ENCODE measurements at regions not wholly inside any gene's neighbourhood (a gene's known extent, or its start where the extent isn't known, plus 50 kb on each side); places are given as distances from the start of the nearest gene placed in this dataset.

DNA sequence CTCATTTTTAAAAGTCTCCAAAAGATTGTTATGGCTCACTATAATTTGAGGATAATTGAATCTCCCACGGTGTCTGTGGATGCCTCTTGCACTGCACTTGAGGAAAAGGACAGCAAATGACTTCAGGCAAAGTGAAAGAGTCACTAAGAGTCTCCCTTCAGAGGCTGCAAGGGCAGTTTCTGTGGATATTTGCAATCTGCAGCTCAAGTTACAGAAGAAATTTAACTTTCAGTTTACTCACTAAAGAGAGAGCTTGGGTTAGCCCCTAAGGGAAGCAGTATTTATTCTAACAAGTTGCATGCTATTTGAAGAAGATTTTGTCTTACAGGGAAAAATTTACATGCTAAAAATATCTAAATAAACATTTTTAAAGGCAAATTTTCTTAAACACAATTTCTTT lies 912.0 kb upstream of the TENM3 start:
- H3K27me3 ChIP-seq (ENCODE audit: control insufficient read depth in 3 of 3, insufficient read depth in 3 of 3, low read length in 2 of 3) = no peaks in the 10 kb centered on the region
- peak in 2 of 3 donors; percentile 19 to 58 for DNase-seq

DNA sequence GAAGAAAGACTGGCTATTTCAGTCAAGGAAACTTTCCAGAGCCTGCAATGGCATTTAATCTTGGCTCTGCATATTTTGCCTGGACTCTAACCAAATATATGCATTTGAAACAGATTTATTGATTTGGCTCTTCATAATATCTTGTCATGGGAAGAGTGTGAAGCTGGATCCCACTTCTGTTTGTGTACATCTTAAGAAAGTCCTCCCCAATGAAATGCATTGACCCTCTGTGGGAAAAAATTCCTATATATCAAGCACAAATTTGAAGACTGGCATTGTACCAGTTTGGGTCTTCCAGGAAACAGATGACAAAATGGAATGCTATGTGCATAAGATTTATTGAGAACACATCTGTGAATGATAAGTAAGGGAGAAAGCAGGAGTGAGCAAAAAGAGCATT lies 897.3 kb upstream of the TENM3 start:
- TF ChIP-seq, protein P1, sequence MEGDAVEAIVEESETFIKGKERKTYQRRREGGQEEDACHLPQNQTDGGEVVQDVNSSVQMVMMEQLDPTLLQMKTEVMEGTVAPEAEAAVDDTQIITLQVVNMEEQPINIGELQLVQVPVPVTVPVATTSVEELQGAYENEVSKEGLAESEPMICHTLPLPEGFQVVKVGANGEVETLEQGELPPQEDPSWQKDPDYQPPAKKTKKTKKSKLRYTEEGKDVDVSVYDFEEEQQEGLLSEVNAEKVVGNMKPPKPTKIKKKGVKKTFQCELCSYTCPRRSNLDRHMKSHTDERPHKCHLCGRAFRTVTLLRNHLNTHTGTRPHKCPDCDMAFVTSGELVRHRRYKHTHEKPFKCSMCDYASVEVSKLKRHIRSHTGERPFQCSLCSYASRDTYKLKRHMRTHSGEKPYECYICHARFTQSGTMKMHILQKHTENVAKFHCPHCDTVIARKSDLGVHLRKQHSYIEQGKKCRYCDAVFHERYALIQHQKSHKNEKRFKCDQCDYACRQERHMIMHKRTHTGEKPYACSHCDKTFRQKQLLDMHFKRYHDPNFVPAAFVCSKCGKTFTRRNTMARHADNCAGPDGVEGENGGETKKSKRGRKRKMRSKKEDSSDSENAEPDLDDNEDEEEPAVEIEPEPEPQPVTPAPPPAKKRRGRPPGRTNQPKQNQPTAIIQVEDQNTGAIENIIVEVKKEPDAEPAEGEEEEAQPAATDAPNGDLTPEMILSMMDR (IDR thresholded peaks at IDR 0.05; ENCODE audit: control extremely low read depth, extremely low read depth) = no peak
- Histone ChIP-seq H3K4me1 (ENCODE audit: control insufficient read depth in 5 of 5, insufficient read depth in 5 of 5, low read length in 5 of 5) (no peaks in the 10 kb centered on the region), H3K4me3 (no peak overlapping the region), H3K27me3 (ENCODE audit: control insufficient read depth in 3 of 3, insufficient read depth in 3 of 3, low read length in 2 of 3) (no peaks in the 10 kb centered on the region), H3K27ac (ENCODE audit: low read depth in 1 of 2, low read length in 1 of 2) (no peak overlapping the region), H3K9ac (ENCODE audit: insufficient read depth in 1 of 2, low read length in 2 of 2) (no peak overlapping the region), H3K36me3 (ENCODE audit: control insufficient read depth in 4 of 4, insufficient read depth in 4 of 4, low read length in 4 of 4) (no peaks in the 10 kb centered on the region), H3K9me3 (ENCODE audit: control insufficient read depth in 4 of 4, insufficient read depth in 3 of 4, low read length in 3 of 4) (peaks cover 0 to 4% (median 0%) of the 10 kb centered on the region in 4 donors)
- DNase-seq (no peak), ATAC-seq (ENCODE audit: insufficient read depth, low FRiP score) (no peak)

More for the DNA sequence above, 912.0 kb upstream of the TENM3 start:
- no peak overlapping the region for H3K27ac ChIP-seq (ENCODE audit: low read depth in 1 of 2, low read length in 1 of 2)
- TF ChIP-seq, protein P1 (IDR thresholded peaks at IDR 0.05; ENCODE audit: control extremely low read depth, extremely low read depth) = no peak
- H3K36me3 ChIP-seq (ENCODE audit: control insufficient read depth in 4 of 4, insufficient read depth in 4 of 4, low read length in 4 of 4) = no peaks in the 10 kb centered on the region
- no peak overlapping the region for H3K9ac ChIP-seq (ENCODE audit: insufficient read depth in 1 of 2, low read length in 2 of 2)
- peaks cover 0 to 8% (median 6%) of the 10 kb centered on the region in 5 donors for H3K4me1 ChIP-seq (ENCODE audit: control insufficient read depth in 5 of 5, insufficient read depth in 5 of 5, low read length in 5 of 5)
- H3K9me3 ChIP-seq (ENCODE audit: control insufficient read depth in 4 of 4, insufficient read depth in 3 of 4, low read length in 3 of 4) = no peaks in the 10 kb centered on the region
- no peak overlapping the region for H3K4me3 ChIP-seq
- WGBS, 2 donors = 33 to 47% methylated on average over 1 of the region's 1 CpG
- ATAC-seq (ENCODE audit: insufficient read depth, low FRiP score) = no peak

DNA sequence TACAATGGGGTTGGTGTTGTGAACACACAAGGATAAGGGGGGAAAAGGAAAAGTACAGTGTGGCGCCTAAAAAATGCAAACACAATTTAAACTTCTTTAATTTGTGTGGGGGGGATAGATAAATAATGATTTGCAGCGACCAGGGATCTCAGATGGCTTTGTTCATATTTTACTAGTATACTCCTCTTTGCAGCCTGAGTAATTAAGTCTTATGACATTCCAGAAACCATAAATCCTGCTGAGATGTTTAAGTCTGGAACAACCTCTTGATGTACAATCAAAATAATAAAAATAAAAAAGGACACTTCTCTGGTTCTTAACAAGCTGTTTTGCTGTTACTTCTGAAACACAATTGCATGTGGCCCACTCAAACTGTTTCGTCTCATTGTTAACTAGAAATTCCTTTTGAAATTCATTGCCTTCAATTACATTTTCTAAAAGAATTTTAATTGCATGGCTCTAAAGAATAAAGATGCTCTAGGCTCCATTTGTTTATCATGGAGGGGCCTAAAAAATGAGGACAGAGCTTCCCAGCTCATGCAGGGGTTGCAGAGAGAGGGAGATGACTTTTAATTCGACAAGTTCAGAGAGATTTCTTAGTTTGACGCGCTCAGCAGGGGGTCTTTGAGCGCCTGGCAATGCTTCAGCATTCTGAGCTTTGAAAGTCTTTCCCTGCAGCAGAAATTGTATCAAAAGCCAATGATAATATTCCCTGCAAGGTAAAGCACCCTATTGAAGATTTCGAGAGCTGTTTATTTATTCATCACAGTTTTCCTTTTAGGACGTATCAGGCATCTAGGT lies 892.4 kb upstream of the TENM3 start:
- WGBS, 2 donors = 57 to 65% methylated on average over 9 of the region's 9 CpGs
- TF ChIP-seq, protein P1 (IDR thresholded peaks at IDR 0.05; ENCODE audit: control extremely low read depth, extremely low read depth) = no peak
- DNase-seq (peak; percentile 41 to 48 (median 42)), ATAC-seq (ENCODE audit: insufficient read depth, low FRiP score) (no peak)
- Histone ChIP-seq H3K9me3 (ENCODE audit: control insufficient read depth in 4 of 4, insufficient read depth in 3 of 4, low read length in 3 of 4) (no peaks in the 10 kb centered on the region), H3K4me1 (ENCODE audit: control insufficient read depth in 5 of 5, insufficient read depth in 5 of 5, low read length in 5 of 5) (no peaks in the 10 kb centered on the region), H3K9ac (ENCODE audit: insufficient read depth in 1 of 2, low read length in 2 of 2) (no peak overlapping the region), H3K27ac (ENCODE audit: low read depth in 1 of 2, low read length in 1 of 2) (no peak overlapping the region), H3K27me3 (ENCODE audit: control insufficient read depth in 3 of 3, insufficient read depth in 3 of 3, low read length in 2 of 3) (no peaks in the 10 kb centered on the region), H3K36me3 (ENCODE audit: control insufficient read depth in 4 of 4, insufficient read depth in 4 of 4, low read length in 4 of 4) (no peaks in the 10 kb centered on the region), H3K4me3 (no peak overlapping the region)
